ENCODE measurements at regions not wholly inside any gene's neighbourhood (a gene's known extent, or its start where the extent isn't known, plus 50 kb on each side); places are given as distances from the start of the nearest gene placed in this dataset.

- no peak for TF ChIP-seq CTCF (IDR thresholded peaks at IDR 0.05)
- TF ChIP-seq POLR2A (IDR thresholded peaks at IDR 0.05): no peak
Observed at GRCh38 chr12:65546528-65546927, 268.0 kb downstream of the MSRB3 start.

All from body of pancreas (tissue), 4 donors.